Epithelial cell of esophagus (primary cell): ENCODE measurements at regions not wholly inside any gene's neighbourhood (a gene's known extent, or its start where the extent isn't known, plus 50 kb on each side); places are given as distances from the start of the nearest gene placed in this dataset.
"Not testable (repeated sequence)": the region's sequence is repeated elsewhere in the genome, so short reads cannot be mapped to it uniquely, and the experiment has no call there.

Experiments
- DNase-seq: peaks from one replicate; pipeline ENCODE4 v3.0.0; 2010; ENCODE audit warnings: low read depth
- H3K4me3 ChIP-seq: 2 replicates; pipeline ENCODE4 v1.5.1; 2011; ENCODE audit warnings: mild to moderate bottlenecking, low read length, control low read depth
- CTCF ChIP-seq: IDR thresholded peaks from 2 replicates; pipeline ENCODE4 v1.5.1; 2011; ENCODE audit warnings: low read depth, mild to moderate bottlenecking, low read length, control low read depth, inconsistent platforms; ENCODE audit not compliant: insufficient read depth; ENCODE audit errors: missing control alignments

DNA sequence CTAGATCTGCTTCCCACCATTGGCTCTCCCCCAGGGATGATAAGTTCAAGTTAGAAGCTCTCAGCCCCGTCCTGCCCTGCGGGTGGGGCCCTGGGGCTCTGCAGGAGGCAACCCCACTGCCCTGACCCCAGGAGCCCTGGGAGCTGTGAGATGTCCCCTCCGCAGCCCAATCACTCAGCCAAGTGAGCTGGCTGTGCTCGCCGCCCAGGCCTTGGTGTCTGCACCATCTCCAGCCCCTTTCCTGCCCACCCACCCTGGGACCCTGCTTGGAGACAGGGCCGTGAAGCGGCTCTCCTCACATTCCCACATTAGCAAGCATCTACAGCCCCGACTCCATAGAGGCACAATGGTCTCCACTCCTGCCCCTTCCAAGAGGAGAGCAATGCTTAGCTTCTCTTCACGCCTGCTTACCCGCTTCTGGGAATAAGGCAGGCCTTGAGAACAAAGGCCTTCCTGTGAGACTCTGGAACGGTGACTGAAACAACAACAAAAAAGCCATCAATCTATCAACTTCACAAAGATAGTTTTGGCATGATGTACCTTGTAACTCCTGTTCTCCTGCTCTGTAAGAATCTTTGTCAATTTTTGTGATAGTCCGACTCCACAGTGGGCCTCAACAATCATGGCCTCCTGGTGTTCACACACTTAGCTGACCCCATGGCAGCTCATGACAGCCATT is 67.7 kb downstream of the FOXL3 start:
- no peak for DNase-seq
- TF ChIP-seq CTCF, result no peak
- H3K4me3 ChIP-seq, result no peak overlapping the region

- no peak overlapping the region for H3K4me3 ChIP-seq
- no peak for TF ChIP-seq CTCF
- no peak for DNase-seq
Measured at GRCh38 chr7:358352-358751, 68.4 kb downstream of the FOXL3 start.

DNA sequence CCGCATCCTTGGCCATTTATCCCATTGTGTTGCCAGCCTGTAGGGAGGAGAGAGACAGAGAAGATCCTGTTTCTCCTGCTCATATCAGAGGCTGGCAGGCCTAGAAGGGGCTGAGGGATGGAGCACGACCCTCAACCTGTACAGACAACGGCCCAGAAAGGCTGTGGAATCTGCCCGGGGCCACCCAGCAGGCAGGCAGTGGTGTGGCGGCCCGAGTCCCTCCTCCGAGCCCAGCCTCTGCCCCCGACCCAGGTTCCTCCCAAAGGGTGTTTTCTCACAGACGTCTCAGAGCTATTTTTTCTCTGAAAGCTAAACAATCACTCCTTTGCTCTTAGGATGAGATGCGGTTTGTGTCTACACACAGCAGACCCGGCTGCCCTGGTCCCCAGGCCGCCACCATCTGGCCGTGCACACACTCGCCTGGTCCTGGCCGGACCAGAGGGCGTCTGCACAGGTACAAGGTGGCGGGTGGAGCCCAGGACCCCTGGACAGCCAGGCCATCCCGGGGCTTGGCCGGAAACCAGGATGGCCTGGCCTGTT is 69.3 kb downstream of the FOXL3 start:
- TF ChIP-seq CTCF, result no peak
- DNase-seq, result no peak
- no peak overlapping the region for H3K4me3 ChIP-seq

DNA sequence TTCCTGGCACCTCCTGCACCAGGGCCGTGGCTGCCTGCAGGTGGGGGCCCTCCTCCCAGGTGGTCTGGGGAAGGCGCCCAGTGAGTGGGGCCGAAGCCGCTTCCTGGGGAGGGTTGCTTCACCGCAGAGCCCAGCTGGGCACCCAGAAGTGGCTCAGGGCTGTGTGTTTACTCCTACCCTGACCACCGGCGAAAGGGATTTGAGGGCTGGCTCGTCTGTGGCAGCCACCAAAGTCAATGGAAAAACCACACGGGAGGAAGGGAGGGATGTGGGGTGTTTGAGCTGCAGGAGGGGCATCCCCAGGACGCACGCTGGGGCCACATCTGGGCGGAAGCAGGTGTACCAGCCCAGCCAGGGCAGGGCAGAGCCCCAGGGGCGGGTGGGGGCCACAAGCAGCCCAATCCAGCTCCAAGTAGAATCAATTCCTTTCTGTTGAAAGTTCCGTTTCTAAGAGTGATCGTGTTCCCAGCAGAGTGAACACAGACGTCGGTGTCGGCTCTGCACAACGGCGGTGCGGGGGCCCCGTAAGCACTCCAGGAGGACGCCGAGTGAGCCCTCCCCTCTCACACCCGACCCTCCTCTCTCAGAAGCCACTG is 69.9 kb downstream of the FOXL3 start:
- H3K4me3 ChIP-seq, result no peak overlapping the region
- TF ChIP-seq CTCF, result no peak
- no peak for DNase-seq

DNA sequence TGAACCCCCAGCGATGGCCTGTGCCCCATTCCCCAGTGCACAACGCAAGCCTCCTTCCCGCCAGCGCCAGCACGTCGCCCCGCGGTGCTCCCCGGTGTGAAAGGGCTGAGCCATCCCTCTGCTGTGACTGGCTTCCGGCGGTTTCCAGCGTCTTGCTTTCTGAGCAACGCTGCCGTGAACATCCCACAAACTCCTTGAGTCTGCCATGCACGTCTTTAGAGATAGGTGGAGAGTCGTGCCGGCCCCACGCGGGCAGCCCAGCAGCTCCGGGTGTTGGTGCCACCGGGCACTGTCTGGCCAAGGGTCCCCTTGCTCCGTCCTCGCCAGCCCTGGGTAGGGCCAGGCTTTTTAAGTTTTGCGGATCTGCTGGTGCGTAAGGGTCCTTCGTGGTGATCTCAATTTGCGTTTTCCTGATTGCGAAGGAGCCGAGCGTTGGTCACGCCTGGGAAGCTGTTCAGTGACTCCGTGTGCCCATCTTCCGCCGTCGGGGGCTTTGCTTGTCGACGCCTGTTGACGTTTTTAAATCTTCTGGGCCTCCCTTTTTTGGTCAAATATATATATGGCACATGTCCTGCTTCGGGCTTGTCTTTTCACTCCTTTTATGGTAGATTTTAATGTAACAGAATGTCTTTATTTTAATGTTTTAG is 70.6 kb downstream of the FOXL3 start:
- no peak overlapping the region for H3K4me3 ChIP-seq
- DNase-seq, result no peak
- TF ChIP-seq CTCF, result no peak

DNA sequence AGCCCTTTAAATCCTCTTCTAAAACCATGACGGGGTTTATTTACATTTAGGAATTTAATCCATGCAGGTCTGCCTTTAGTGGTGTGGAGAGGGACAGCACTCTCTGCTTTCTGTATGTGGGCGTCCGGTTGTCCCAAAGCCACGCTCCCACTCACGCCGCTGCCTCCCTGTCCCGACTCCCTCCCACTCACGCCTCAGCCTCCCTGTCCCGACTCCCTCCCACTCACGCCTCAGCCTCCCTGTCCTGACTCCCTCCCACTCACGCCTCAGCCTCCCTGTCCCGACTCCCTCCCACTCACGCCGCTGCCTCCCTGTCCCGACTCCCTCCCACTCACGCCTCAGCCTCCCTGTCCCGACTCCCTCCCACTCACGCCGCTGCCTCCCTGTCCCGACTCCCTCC is 71.2 kb downstream of the FOXL3 start:
- not testable (repeated sequence) for DNase-seq

DNA sequence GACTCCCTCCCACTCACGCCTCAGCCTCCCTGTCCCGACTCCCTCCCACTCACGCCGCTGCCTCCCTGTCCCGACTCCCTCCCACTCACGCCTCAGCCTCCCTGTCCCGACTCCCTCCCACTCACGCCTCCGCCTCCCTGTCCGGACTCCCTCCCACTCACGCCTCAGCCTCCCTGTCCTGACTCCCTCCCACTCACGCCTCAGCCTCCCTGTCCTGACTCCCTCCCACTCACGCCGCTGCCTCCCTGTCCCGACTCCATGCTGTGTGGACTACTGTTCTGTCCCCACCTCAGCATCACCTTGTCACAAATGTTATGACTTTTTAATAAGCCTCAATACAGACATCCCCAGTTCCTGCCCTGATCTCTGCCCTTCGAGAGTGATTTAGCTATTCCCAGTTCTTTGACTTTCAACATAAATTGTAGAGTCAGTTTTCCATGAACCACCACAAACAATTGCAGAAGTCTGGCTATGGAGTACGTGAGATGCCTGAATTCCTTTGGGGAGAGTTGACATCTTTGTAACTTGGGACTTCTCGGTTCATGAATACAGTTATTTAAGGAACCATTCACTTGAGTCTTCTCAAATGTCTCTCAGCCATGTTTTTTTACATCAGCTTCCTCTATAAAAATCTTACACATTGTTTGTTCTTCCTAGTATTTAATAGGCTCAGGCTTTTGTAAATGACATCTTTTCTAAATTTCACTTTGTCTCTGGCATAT is 71.9 kb downstream of the FOXL3 start:
- no peak overlapping the region for H3K4me3 ChIP-seq
- DNase-seq, result no peak
- no peak for TF ChIP-seq CTCF

More for the DNA sequence above, 71.2 kb downstream of the FOXL3 start:
- not testable (repeated sequence) for H3K4me3 ChIP-seq
